Right lobe of liver (tissue), 6 donors: ENCODE measurements at regions not wholly inside any gene's neighbourhood (a gene's known extent, or its start where the extent isn't known, plus 50 kb on each side); places are given as distances from the start of the nearest gene placed in this dataset.

Experiments used
- ATAC-seq, 4 donors: fragments of 200-7000 bp; cut with Tn5 transposase; one replicate each; pipeline ENCODE4 v1.9.1; 2020; ENCODE audit warnings: mild to moderate bottlenecking in 4 of 4, moderate library complexity in 4 of 4
- DNase-seq, 3 donors: peaks; one replicate each; pipeline ENCODE4 v3.0.0-alpha.2; 2020
- H3K27ac ChIP-seq, 3 donors: fragments of 200-600 bp; one replicate each; pipeline ENCODE4 v1.8.0; 2022
- H3K27me3 ChIP-seq, 2 donors: fragments of 200-600 bp; one replicate each; pipeline ENCODE4 v1.8.0; 2022
- H3K36me3 ChIP-seq, 4 donors: fragments of 200-600 bp; sonication (generic) in 1 of 4; one replicate each; pipeline versions ENCODE4 v1.5.1 to v1.8.0; 2017 to 2022; ENCODE audit warnings: control low read depth in 1 of 4
- H3K4me1 ChIP-seq, 4 donors: fragments of 200-600 bp; sonication (generic) in 1 of 4; one replicate each; pipeline versions ENCODE4 v1.5.1 to v1.8.0; 2017 to 2022; ENCODE audit warnings: control low read depth in 1 of 4
- H3K4me3 ChIP-seq, 3 donors: fragments of 200-600 bp; one replicate each; pipeline ENCODE4 v1.8.0; 2022
- H3K9me3 ChIP-seq, 4 donors: fragments of 200-600 bp; sonication (generic) in 1 of 4; one replicate each; pipeline versions ENCODE4 v1.5.1 to v1.8.0; 2017 to 2022; ENCODE audit warnings: control low read depth in 1 of 4
- CTCF ChIP-seq, 4 donors: fragments of 200-600 bp in 3 of 4; fragments of 450-650 bp in 1 of 4; IDR thresholded peaks; one replicate each; pipeline versions ENCODE4 v1.5.1 to v1.8.0; 2016 to 2022; ENCODE audit warnings: antibody characterized with exemption in 4 of 4, mild to moderate bottlenecking in 2 of 4
- POLR2A ChIP-seq: fragments of 450-650 bp; IDR thresholded peaks from one replicate; pipeline ENCODE4 v1.6.1; 2017; ENCODE audit warnings: antibody characterized with exemption, mild to moderate bottlenecking
- WGBS: methylation state at CpG from one replicate; pipeline ENCODE4 v1.1.6; 2018; ENCODE audit warnings: low coverage, low lambda C conversion rate; ENCODE audit not compliant: insufficient coverage; ENCODE audit errors: missing lambda C conversion rate; 5-methylcytosine and 5-hydroxymethylcytosine counted together
- intact Hi-C, 2 donors: fragments of 100-400 bp; cut with DNase I; formaldehyde crosslinking; loops; one replicate each; pipeline versions ENCODE4 v1.11.2 to v1.14.1; 2022
- donor health status: DM: no; HTN: yes; CAD: no.
- donor health status: DM: no; HTN: no; CAD: no.
- donor health status: DM: no; HTN: no; CAD: no.
- donor health status: DM: no; HTN: yes; CAD: no.
- donor health status: DM: no; HTN: yes; CAD: no.

- Histone ChIP-seq H3K4me1 (no peaks in the 10 kb centered on the region), H3K4me3 (no peak overlapping the region), H3K27ac (no peak overlapping the region), H3K9me3 (no peaks in the 10 kb centered on the region), H3K36me3 (no peaks in the 10 kb centered on the region), H3K27me3 (no peaks in the 10 kb centered on the region)
- TF ChIP-seq POLR2A, result no peak
- no peak for TF ChIP-seq CTCF (IDR thresholded peaks at IDR 0.05)
- intact Hi-C loops, result no loop called here
- no peak for DNase-seq
- ATAC-seq, result no peak
- WGBS, result 50% methylated on average over 2 of the region's 2 CpGs
Measured at GRCh38 chr1:224061436-224061835, 52.5 kb upstream of the FBXO28 start.

GRCh38 chr1:224059897-224060427, 53.9 kb upstream of the FBXO28 start:
- intact Hi-C loops, result loop anchor here in 1 of 2 donors (10.0 kb wide), 1 partner anchor 365 kb away; no protein-coding TSS in a partner anchor
- H3K27me3 ChIP-seq, result no peaks in the 10 kb centered on the region
- no peak for ATAC-seq
- WGBS, result 70% methylated on average over 6 of the region's 6 CpGs
- no peaks in the 10 kb centered on the region for H3K9me3 ChIP-seq
- no peak overlapping the region for H3K27ac ChIP-seq
- H3K4me3 ChIP-seq, result no peak overlapping the region
- H3K4me1 ChIP-seq, result no peaks in the 10 kb centered on the region
- H3K36me3 ChIP-seq, result no peaks in the 10 kb centered on the region
- no peak for DNase-seq
- TF ChIP-seq POLR2A (no peak), CTCF (IDR thresholded peaks at IDR 0.05) (no peak)

GRCh38 chr1:224058303-224058702, 55.6 kb upstream of the FBXO28 start:
- DNase-seq (no peak), ATAC-seq (no peak)
- Histone ChIP-seq H3K4me1 (no peaks in the 10 kb centered on the region), H3K27ac (no peak overlapping the region), H3K4me3 (no peak overlapping the region), H3K27me3 (no peaks in the 10 kb centered on the region), H3K9me3 (no peaks in the 10 kb centered on the region), H3K36me3 (no peaks in the 10 kb centered on the region)
- 80% methylated on average over 2 of the region's 5 CpGs for WGBS
- no peak for TF ChIP-seq POLR2A
- no peak for TF ChIP-seq CTCF (IDR thresholded peaks at IDR 0.05)
- intact Hi-C loops, result loop anchor here in 1 of 2 donors (10.0 kb wide), 1 partner anchor 364 kb away; no protein-coding TSS in a partner anchor

GRCh38 chr1:224057461-224058199, 56.3 kb upstream of the FBXO28 start:
- Histone ChIP-seq H3K27me3 (no peaks in the 10 kb centered on the region), H3K4me1 (no peaks in the 10 kb centered on the region), H3K36me3 (no peaks in the 10 kb centered on the region), H3K4me3 (no peak overlapping the region), H3K9me3 (no peaks in the 10 kb centered on the region), H3K27ac (no peak overlapping the region)
- DNase-seq (no peak), ATAC-seq (peak in 2 of 4 donors; percentile 21 to 49)
- intact Hi-C loops, result loop anchor here in 1 of 2 donors (10.0 kb wide), 1 partner anchor 363 kb away; no protein-coding TSS in a partner anchor
- TF ChIP-seq POLR2A (no peak), CTCF (IDR thresholded peaks at IDR 0.05) (no peak)
- WGBS, result 79% methylated on average over 7 of the region's 7 CpGs
